Loucy (cell line): ENCODE measurements at regions not wholly inside any gene's neighbourhood (a gene's known extent, or its start where the extent isn't known, plus 50 kb on each side); places are given as distances from the start of the nearest gene placed in this dataset.

Source experiments
- CTCF ChIP-seq: fragments of 200-600 bp; sonication (generic); conservative IDR thresholded peaks from 2 replicates; pipeline ENCODE4 v1.5.1; 2014; ENCODE audit warnings: mild to moderate bottlenecking, antibody characterized with exemption, low read length
- EZH2phosphoT487 ChIP-seq: fragments of 200-600 bp; IDR thresholded peaks from 2 replicates; pipeline ENCODE4 v1.6.1; 2018; ENCODE audit warnings: antibody characterized with exemption, mild to moderate bottlenecking, moderate library complexity, borderline replicate concordance

GRCh38 chr16:64116151-64116550 is 1005.7 kb downstream of the CDH11 start:
- TF ChIP-seq CTCF (no peak), EZH2phosphoT487 (no peak)
